ENCODE measurements at regions not wholly inside any gene's neighbourhood (a gene's known extent, or its start where the extent isn't known, plus 50 kb on each side); places are given as distances from the start of the nearest gene placed in this dataset.

GRCh38 chr3:76024640-76025039 is 239.3 kb upstream of the ZNF717 start:
- peak; percentile 56 for TF ChIP-seq CTCF (IDR thresholded peaks at IDR 0.05; ENCODE audit: control insufficient read depth, insufficient read depth, low read depth, low read length, missing control alignments)
- no peak overlapping the region for H3K4me3 ChIP-seq (ENCODE audit: control insufficient read depth, low read depth, low read length)
- DNase-seq (ENCODE audit: low read depth): no peak

- TF ChIP-seq CTCF (IDR thresholded peaks at IDR 0.05; ENCODE audit: control insufficient read depth, insufficient read depth, low read depth, low read length, missing control alignments): no peak
- no peak overlapping the region for H3K4me3 ChIP-seq (ENCODE audit: control insufficient read depth, low read depth, low read length)
- DNase-seq (ENCODE audit: low read depth): no peak
These were observed 240.2 kb upstream of the ZNF717 start for GRCh38 chr3:76025561-76025960.

- H3K4me3 ChIP-seq (ENCODE audit: control insufficient read depth, low read depth, low read length): no peak overlapping the region
- TF ChIP-seq CTCF (IDR thresholded peaks at IDR 0.05; ENCODE audit: control insufficient read depth, insufficient read depth, low read depth, low read length, missing control alignments): no peak
- no peak for DNase-seq (ENCODE audit: low read depth)
These were observed 241.0 kb upstream of the ZNF717 start for GRCh38 chr3:76026379-76026778.

GRCh38 chr3:76028774-76029173 is 243.4 kb upstream of the ZNF717 start:
- no peak for DNase-seq (ENCODE audit: low read depth)
- TF ChIP-seq CTCF (IDR thresholded peaks at IDR 0.05; ENCODE audit: control insufficient read depth, insufficient read depth, low read depth, low read length, missing control alignments): no peak
- no peak overlapping the region for H3K4me3 ChIP-seq (ENCODE audit: control insufficient read depth, low read depth, low read length)

GRCh38 chr3:76034649-76035048 is 249.3 kb upstream of the ZNF717 start:
- no peak for TF ChIP-seq CTCF (IDR thresholded peaks at IDR 0.05; ENCODE audit: control insufficient read depth, insufficient read depth, low read depth, low read length, missing control alignments)
- no peak for DNase-seq (ENCODE audit: low read depth)
- no peak overlapping the region for H3K4me3 ChIP-seq (ENCODE audit: control insufficient read depth, low read depth, low read length)

DNA sequence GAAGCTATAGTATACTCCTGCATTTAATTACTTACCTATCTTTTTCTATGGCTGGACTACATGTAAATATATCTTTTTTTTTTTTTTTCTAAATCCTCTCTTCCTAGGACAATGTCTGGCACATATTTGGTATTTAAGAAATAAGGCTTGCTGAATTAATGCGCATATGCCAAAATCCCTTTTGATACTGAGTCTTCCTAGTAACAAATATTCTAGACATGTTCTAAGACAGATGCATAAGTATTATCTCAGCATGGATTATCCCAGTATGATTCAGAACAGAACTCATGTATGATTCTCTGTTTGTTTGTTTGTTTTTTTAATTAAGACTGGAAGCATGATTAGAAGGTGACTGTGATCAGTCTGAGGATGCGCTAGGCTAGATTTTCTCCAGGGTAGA is 249.8 kb upstream of the ZNF717 start:
- no peak for TF ChIP-seq CTCF (IDR thresholded peaks at IDR 0.05; ENCODE audit: control insufficient read depth, insufficient read depth, low read depth, low read length, missing control alignments)
- H3K4me3 ChIP-seq (ENCODE audit: control insufficient read depth, low read depth, low read length): no peak overlapping the region
- DNase-seq (ENCODE audit: low read depth): no peak

DNA sequence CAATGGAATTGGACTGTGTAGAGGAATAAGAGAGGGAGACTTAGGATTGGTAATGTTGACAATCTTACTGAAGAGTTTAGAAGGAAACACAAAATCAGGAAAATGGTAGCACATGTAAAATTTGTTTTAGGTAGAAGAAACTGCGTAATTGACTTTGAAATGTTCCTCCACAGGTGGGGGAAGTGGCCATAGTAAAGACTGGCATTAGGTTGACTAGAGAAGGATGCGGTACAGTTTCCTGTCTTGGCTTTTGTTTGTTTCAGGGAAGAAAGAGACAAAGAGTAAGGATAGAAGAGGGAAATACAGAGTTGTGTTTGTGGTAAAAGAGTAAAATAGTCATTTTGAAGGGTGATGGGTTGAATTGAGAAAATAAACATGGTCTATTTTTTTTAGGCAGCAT is 253.6 kb upstream of the ZNF717 start:
- no peak overlapping the region for H3K4me3 ChIP-seq (ENCODE audit: control insufficient read depth, low read depth, low read length)
- TF ChIP-seq CTCF (IDR thresholded peaks at IDR 0.05; ENCODE audit: control insufficient read depth, insufficient read depth, low read depth, low read length, missing control alignments): no peak
- no peak for DNase-seq (ENCODE audit: low read depth)
